ENCODE measurements at regions not wholly inside any gene's neighbourhood (a gene's known extent, or its start where the extent isn't known, plus 50 kb on each side); places are given as distances from the start of the nearest gene placed in this dataset.
"Not testable (repeated sequence)": the region's sequence is repeated elsewhere in the genome, so short reads cannot be mapped to it uniquely, and the experiment has no call there.

- no peak for DNase-seq (ENCODE audit: low read depth in 3 of 3)
These were observed 313.5 kb upstream of the KITLG start for GRCh38 chr12:88893801-88894200.

DNA sequence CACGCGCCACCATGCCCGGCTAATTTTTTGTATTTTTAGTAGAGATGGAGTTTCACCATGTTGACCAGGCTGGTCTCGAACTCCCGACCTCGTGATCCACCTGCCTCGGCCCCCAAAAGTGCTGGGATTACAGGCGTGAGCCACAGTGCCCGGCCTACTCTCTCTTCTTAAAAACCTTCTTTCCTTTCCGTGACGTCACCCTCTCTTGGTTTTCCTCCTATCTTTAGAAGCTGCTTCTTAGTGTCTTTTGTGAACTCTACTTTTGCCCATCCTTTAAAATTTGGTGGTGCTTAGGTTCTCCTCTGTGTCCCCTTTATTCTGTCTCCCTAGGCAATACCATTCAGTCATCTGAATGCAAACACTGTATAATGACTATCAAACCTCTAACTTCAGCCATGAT is 311.2 kb upstream of the KITLG start:
- not testable (repeated sequence) for DNase-seq (ENCODE audit: low read depth in 3 of 3)

DNA sequence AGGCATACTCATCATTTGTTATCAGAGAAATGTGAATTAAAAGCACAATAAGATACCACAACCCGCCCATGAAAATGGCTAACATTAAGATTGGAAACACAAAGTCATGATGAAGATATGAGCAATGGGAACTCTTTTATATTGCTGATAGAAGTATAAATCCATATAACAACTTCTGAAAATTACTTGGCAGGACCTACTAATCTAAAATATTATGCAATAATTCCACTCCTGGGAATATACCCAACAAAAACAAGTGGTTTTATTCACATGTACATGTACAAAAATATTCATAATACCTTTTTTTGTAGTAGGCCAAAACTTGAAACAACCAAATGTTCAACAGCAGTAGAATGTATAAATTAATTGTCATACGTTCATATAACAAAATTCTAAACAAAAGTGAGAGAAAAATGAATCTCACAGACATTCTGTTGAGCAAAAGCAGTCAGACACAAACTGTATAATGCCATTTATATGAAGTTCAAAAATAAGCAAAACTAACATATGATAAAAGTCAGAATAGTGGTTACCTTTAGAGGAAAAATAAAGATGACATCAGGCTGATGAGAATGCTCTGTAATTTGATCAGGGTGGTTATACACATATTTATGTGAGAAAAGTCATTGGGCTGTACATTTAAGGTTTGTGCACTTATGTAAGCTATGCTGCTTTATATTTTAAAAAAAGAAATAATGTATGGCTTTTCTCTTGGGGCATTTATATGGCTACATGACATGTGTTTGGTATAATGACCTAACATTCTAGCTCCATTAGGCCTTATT is 309.2 kb upstream of the KITLG start:
- DNase-seq (ENCODE audit: low read depth in 3 of 3) = no peak

DNA sequence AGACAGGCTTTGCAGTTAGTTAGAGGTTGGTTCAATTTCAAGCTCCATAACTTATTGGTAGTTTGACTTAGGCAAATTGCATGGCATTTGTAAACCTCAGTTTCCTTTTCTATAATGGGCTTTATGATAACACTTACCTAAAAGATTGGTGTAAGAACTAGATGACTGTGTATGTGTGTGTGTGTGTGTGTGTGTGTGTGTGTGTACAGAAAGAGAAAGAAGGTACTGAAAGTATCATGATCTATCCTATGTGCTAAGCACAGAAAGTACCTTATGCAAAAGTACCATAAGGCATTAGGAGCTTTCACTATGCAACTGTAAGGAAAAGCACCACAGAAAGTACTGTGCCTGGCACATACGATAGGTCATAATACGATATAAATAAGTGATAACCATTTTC is 304.3 kb upstream of the KITLG start:
- no peak for DNase-seq (ENCODE audit: low read depth in 3 of 3)

- DNase-seq (ENCODE audit: low read depth in 3 of 3) = no peak
These were observed 302.4 kb upstream of the KITLG start for GRCh38 chr12:88882662-88883061.

GRCh38 chr12:88880051-88880450 is 299.8 kb upstream of the KITLG start:
- DNase-seq (ENCODE audit: low read depth in 3 of 3) = no peak

DNA sequence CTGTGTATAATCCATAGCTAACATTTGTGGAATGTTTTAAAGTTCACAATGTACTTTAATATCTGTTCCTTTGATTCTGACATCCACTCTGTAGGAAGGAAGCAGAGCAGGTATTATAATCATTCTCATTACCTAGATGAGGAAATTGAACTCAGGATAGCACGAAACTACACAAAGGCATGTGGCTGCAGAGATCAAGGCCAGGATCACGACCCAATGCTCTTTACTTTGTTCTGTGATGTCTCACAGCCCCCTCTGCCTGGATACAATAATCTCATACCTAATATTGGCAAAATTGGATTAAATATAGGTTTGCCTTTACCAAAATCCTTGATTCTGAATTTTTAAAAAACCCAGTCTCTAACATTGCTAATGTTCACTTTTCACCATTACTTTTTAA is 298.0 kb upstream of the KITLG start:
- no peak for DNase-seq (ENCODE audit: low read depth in 3 of 3)

- no peak for DNase-seq (ENCODE audit: low read depth in 3 of 3)
These were observed 296.6 kb upstream of the KITLG start for GRCh38 chr12:88876857-88877256.

GRCh38 chr12:88870000-88870737 is 289.9 kb upstream of the KITLG start:
- DNase-seq (ENCODE audit: low read depth in 3 of 3) = no peak

DNA sequence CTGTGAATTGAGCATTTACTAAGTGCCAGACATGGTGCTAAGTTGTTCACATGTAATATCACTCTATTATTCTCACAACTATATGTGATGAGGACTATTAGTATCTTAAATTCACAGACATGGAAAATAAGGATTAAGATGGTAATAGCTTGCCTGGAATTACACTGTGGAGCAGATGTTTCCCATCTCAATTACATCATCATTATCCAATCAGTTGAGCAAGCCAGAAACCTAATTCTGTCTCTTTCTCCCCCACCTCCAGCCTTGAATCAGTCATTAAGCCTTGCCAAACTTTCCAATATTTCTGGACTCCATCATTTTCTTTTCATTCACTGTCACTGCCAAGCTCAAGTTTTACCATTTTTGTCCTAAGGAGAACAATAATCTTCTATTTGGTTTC is 287.8 kb upstream of the KITLG start:
- DNase-seq (ENCODE audit: low read depth in 3 of 3) = no peak

DNA sequence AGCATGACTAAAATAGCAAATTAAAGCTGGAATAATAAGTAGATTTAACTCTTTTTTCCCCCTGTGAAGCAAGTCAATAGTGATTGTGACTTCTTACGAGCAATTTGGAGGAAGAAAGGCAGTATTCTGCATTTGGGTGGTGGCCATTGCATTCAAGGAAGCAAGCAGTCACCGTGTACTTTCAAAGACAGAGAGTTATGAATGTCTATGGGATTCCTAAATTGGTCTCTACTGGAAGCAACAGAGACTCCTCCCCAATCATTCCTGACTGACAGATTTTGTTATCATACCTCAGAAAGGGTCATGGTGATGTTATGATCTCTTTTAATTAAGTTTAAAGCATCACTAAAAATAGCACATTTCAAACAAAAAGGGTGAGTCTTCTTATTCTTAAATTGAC is 287.2 kb upstream of the KITLG start:
- DNase-seq (ENCODE audit: low read depth in 3 of 3) = no peak

DNA sequence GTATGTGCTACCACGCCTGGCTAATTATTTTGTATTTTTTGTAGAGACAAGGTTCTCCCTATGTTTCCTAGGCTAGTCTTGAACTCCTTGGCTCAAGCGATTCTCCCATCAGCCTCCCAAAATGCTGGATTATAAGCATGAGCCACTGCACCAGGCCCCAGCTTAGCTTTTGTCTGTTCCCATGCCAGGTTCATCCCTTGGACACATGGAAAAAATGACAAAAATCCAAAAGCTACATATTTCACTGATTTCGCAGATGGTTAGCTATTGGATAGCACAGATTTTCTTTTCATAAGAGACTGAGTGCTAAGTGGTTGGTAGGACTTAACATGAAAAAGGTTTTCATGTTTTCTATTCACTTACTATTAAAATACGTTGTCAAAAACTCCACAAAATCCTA is 286.6 kb upstream of the KITLG start:
- DNase-seq (ENCODE audit: low read depth in 3 of 3) = no peak

- no peak for DNase-seq (ENCODE audit: low read depth in 3 of 3)
These were observed 285.3 kb upstream of the KITLG start for GRCh38 chr12:88865537-88865936.

DNA sequence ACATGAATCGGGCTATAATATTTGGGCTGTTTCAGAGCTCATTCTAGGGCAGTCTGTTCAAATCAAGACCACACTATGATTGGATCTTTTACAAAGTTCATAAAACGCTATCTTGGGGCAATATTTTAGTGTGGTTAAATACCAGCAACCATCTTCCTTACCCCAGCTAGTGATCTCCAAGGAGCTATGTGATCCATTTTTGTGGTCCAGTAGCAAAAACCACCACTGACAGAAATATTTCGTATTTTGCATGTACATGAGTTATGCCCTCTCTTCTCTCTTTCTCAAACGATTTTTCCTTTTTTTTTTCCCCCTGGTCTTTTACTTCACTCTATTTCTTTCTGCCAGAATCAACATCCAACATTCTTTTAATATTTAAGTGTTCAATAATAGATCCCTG is 280.6 kb upstream of the KITLG start:
- DNase-seq (ENCODE audit: low read depth in 3 of 3) = no peak

GRCh38 chr12:88856201-88856600 is 275.9 kb upstream of the KITLG start:
- DNase-seq (ENCODE audit: low read depth in 3 of 3) = no peak

DNA sequence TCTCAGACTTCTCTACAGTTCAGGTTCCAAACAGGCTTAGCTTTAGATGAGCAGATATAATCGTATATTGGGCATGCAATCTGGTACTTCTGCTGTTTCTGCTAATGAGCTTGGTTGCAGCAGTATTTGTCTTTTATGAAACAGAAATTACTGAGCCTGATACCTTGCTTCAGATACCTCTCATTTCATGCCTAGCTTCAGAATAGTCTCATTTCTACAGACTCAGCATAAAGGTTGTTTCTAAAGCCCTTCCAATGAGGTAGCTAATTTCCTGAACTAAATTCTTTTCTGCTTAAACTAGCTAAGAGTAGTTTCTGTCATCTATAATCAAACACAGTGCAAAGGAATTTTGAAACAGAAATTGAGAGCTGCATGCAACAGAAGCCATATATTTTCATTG is 275.0 kb upstream of the KITLG start:
- no peak for DNase-seq (ENCODE audit: low read depth in 3 of 3)

DNA sequence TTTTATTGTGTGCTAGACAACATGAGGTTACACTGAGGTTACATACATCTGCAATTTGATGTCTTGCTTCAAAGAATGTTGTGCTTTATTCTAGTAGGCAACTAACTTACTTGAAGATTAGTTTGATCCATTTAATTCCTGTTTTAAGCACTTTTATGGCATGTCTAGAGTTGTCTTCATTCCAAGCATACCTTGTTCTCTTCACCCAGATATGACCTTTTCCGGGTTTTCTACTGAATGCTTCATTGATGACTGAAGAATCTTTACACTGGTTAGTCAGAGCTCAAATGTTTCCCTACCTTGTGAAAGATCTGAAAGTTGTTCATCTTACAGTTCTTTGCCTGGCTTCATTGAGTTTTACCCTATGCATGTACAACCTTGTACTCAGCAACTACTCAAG is 274.0 kb upstream of the KITLG start:
- DNase-seq (ENCODE audit: low read depth in 3 of 3) = no peak

- DNase-seq (ENCODE audit: low read depth in 3 of 3) = not testable (repeated sequence)
These were observed 267.0 kb upstream of the KITLG start for GRCh38 chr12:88847246-88847645.

GRCh38 chr12:88844426-88844825 is 264.2 kb upstream of the KITLG start:
- DNase-seq (ENCODE audit: low read depth in 3 of 3) = no peak

DNA sequence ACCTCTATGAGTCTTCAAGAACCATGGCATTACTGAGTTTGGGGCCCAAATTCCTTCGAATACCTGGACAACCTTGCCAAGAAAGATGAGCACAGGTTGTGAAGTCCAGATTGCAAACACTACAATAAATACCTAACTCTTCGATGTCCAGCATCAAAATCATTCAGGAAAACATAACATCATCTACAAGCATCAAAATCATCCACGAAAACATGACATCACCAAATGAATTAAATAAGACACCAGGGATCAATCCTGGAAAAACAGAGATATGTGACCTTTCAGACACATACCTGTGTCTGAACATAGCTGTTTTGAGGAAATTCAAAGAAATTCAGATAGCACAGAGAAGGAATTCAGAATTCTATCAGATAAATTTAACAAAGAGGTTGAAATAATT is 262.0 kb upstream of the KITLG start:
- no peak for DNase-seq (ENCODE audit: low read depth in 3 of 3)

GRCh38 chr12:88839486-88839885 is 259.2 kb upstream of the KITLG start:
- no peak for DNase-seq (ENCODE audit: low read depth in 3 of 3)

DNA sequence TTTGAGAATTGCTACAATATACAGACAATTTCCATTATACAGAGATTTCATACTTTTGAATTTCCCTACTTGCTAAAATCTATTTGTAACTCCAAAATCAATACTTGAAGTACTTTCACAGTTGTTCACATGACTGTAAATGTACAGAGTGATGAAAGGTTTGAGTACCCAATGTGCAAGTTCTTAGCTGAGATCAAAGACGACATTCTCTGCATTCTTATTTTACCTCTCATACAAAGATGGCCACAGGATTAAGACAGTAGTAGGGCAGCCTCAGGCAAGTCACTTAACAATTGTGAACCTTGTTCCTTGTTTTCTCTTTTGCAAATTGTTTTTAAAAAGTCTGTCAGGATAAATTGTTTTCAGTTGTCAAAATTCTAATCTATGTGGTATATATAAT is 255.9 kb upstream of the KITLG start:
- DNase-seq (ENCODE audit: low read depth in 3 of 3) = no peak

DNA sequence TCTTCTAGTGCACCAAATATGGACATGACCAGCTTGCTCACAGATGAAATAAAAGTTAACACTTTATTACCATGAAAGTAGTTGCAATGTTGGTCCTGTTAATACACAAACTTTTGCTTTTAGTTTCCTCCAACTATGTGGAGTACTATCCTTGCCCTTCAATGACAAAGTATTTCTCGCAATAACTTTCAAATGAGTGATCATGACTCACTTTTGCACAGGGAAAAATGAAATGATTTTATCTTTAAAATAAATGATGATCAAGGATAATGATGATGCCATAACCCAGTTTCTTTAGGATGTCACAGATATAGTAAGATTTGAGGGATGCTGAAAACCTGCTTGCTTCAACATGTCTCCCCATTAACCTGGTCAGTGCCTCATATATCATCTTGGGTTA is 254.0 kb upstream of the KITLG start:
- no peak for DNase-seq (ENCODE audit: low read depth in 3 of 3)

Measured in stimulated activated CD4-positive, alpha-beta T cell treated with anti-CD3 and anti-CD28 coated beads, TNF-alpha, amount 100 ng/mL, for 4 hours (primary cell).